ENCODE measurements at regions not wholly inside any gene's neighbourhood (a gene's known extent, or its start where the extent isn't known, plus 50 kb on each side); places are given as distances from the start of the nearest gene placed in this dataset.

DNA sequence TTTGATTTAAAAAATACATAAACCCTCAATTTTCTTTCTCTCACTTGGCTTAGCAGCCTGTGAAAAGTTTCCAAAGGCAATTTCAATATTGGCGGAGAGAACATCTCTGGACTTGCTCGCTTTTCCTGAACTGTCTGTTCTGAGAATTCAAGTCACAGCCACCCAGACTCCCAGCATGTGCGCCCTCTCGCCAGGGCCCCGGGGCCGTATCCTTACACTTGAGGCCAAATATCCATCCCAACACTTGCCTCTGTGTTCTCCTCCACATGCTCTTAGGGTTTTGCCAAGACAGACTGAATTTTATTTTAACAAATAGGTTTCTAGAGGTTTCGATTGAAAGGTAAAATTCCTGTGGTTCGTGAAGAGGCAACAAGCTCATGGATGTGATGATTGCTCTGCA, 111.5 kb upstream of the GPR26 start:
- TF ChIP-seq EP300 (IDR thresholded peaks at IDR 0.05) (no peak), CTCF (IDR thresholded peaks at IDR 0.05) (no peak), POLR2A (IDR thresholded peaks at IDR 0.05; ENCODE audit: low read depth) (no peak), POLR2AphosphoS5 (IDR thresholded peaks at IDR 0.05) (no peak)
